Middle frontal gyrus (tissue), 1 donor: ENCODE measurements at regions not wholly inside any gene's neighbourhood (a gene's known extent, or its start where the extent isn't known, plus 50 kb on each side); places are given as distances from the start of the nearest gene placed in this dataset.

ENCODE experiments used
- DNase-seq: peaks from one replicate; pipeline ENCODE4 v3.0.0-alpha.2; 2015; ENCODE audit warnings: low spot score; ENCODE audit errors: extremely low spot score

GRCh38 chr16:73543970-73544599 lies 496.2 kb upstream of the ZFHX3 start:
- DNase-seq, result no peak

GRCh38 chr16:73543331-73543969 lies 495.5 kb upstream of the ZFHX3 start:
- no peak for DNase-seq

GRCh38 chr16:73542885-73543284 lies 495.0 kb upstream of the ZFHX3 start:
- DNase-seq, result no peak

- no peak for DNase-seq
These were observed 490.0 kb upstream of the ZFHX3 start for GRCh38 chr16:73537921-73538320.

- DNase-seq, result no peak
These were observed 489.0 kb upstream of the ZFHX3 start for GRCh38 chr16:73536931-73537330.

GRCh38 chr16:73531021-73531420 lies 483.1 kb upstream of the ZFHX3 start:
- DNase-seq, result no peak

- DNase-seq, result no peak
These were observed 482.6 kb upstream of the ZFHX3 start for GRCh38 chr16:73530529-73530928.

- DNase-seq, result no peak
These were observed 481.5 kb upstream of the ZFHX3 start for GRCh38 chr16:73529303-73530012.

GRCh38 chr16:73527187-73527586 lies 479.3 kb upstream of the ZFHX3 start:
- no peak for DNase-seq

GRCh38 chr16:73526011-73526804 lies 478.3 kb upstream of the ZFHX3 start:
- no peak for DNase-seq

GRCh38 chr16:73523209-73523608 lies 475.3 kb upstream of the ZFHX3 start:
- no peak for DNase-seq

- DNase-seq, result no peak
These were observed 473.6 kb upstream of the ZFHX3 start for GRCh38 chr16:73521499-73521898.

GRCh38 chr16:73515616-73516015 lies 467.7 kb upstream of the ZFHX3 start:
- DNase-seq, result no peak

GRCh38 chr16:73510852-73511251 lies 462.9 kb upstream of the ZFHX3 start:
- no peak for DNase-seq

- DNase-seq, result no peak
These were observed 458.7 kb upstream of the ZFHX3 start for GRCh38 chr16:73506568-73507056.

GRCh38 chr16:73505577-73505976 lies 457.6 kb upstream of the ZFHX3 start:
- no peak for DNase-seq

GRCh38 chr16:73504591-73505575 lies 457.0 kb upstream of the ZFHX3 start:
- DNase-seq, result no peak

- no peak for DNase-seq
These were observed 455.2 kb upstream of the ZFHX3 start for GRCh38 chr16:73503093-73503492.

GRCh38 chr16:73499276-73499675 lies 451.3 kb upstream of the ZFHX3 start:
- DNase-seq, result no peak

- no peak for DNase-seq
These were observed 438.0 kb upstream of the ZFHX3 start for GRCh38 chr16:73485880-73486279.
